RWPE2 (cell line): ENCODE measurements at regions not wholly inside any gene's neighbourhood (a gene's known extent, or its start where the extent isn't known, plus 50 kb on each side); places are given as distances from the start of the nearest gene placed in this dataset.

ENCODE experiments used
- ATAC-seq: fragments of 200-7000 bp; cut with Tn5 transposase; 3 replicates; pipeline ENCODE4 v1.9.1; 2021; ENCODE audit warnings: low read depth
- DNase-seq: peaks from one replicate; pipeline ENCODE4 v3.0.0-alpha.2; 2020; ENCODE audit warnings: low spot score
- H3K27ac ChIP-seq: fragments of 450-650 bp; 2 replicates; pipeline ENCODE4 v1.5.1; 2017; ENCODE audit warnings: mild to moderate bottlenecking; ENCODE audit not compliant: poor library complexity, severe bottlenecking
- H3K27me3 ChIP-seq: fragments of 250-450 bp; sonication (Bioruptor Pico); 2 replicates; pipeline ENCODE4 v1.5.1; 2021; ENCODE audit warnings: mild to moderate bottlenecking, moderate library complexity; ENCODE audit not compliant: insufficient read depth, poor library complexity, severe bottlenecking
- H3K36me3 ChIP-seq: fragments of 250-450 bp; sonication (Bioruptor Pico); 2 replicates; pipeline ENCODE4 v1.5.1; 2020; ENCODE audit warnings: low read depth, mild to moderate bottlenecking, moderate library complexity
- H3K4me1 ChIP-seq: fragments of 250-450 bp; sonication (Bioruptor Pico); 2 replicates; pipeline ENCODE4 v1.5.1; 2021; ENCODE audit warnings: mild to moderate bottlenecking, moderate library complexity; ENCODE audit not compliant: insufficient read depth, poor library complexity, severe bottlenecking
- H3K4me3 ChIP-seq: fragments of 250-450 bp; sonication (Bioruptor Pico); 2 replicates; pipeline ENCODE4 v1.5.1; 2021; ENCODE audit warnings: mild to moderate bottlenecking, moderate library complexity; ENCODE audit not compliant: severe bottlenecking
- H3K9me3 ChIP-seq: fragments of 250-450 bp; sonication (Bioruptor Pico); 2 replicates; pipeline ENCODE4 v1.5.1; 2021; ENCODE audit warnings: mild to moderate bottlenecking, moderate library complexity; ENCODE audit not compliant: severe bottlenecking
- TF ChIP-seq, protein P1 (sequence below): fragments of 450-650 bp; IDR thresholded peaks from one replicate; pipeline ENCODE4 v1.5.1; 2017; ENCODE audit warnings: mild to moderate bottlenecking, moderate library complexity; ENCODE audit not compliant: poor library complexity, severe bottlenecking

DNA sequence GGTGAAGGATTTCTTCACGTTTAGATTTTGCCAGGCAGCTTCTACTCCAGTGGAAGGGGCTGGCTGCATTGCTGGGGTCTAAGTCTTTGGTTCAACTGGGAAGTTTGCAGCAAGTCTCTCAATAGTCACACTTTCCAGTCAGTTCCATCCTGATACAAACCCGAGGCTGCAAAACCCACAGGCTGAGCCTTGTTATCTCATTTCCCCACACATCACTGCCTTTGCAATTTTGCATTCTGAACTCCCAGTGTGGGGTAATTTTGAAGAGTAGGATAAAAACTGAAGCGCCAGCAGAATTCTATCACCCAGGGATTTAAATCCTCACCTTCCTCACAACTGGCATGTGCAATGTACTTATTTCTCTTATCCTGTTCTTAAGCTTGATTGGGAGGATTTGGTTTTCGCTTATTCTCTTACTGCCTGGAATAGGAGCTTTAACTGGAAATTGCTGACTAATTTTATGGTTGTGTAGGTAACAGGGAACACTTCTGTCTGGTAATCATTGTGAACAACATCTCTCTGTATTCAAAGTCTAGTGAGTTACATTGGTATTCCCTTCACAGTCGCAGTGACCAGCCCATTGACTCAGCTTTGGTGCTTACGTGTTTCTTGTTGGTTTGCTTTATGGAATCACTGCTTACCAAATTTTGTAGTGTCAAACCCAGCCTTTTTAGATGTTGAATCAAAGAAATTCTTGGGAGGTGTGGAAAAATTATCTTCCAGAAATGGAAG is 142.0 kb upstream of the TOPAZ1 start:
- Histone ChIP-seq H3K27me3 (no peaks in the 10 kb centered on the region), H3K27ac (no peak overlapping the region), H3K9me3 (no peaks in the 10 kb centered on the region), H3K4me1 (peaks cover 9% of the 10 kb centered on the region), H3K36me3 (0 out of 2 replicates have a peak, but pooled peaks cover 3% of the 10 kb centered on the region), H3K4me3 (no peak overlapping the region)
- no peak for DNase-seq
- TF ChIP-seq, protein P1, sequence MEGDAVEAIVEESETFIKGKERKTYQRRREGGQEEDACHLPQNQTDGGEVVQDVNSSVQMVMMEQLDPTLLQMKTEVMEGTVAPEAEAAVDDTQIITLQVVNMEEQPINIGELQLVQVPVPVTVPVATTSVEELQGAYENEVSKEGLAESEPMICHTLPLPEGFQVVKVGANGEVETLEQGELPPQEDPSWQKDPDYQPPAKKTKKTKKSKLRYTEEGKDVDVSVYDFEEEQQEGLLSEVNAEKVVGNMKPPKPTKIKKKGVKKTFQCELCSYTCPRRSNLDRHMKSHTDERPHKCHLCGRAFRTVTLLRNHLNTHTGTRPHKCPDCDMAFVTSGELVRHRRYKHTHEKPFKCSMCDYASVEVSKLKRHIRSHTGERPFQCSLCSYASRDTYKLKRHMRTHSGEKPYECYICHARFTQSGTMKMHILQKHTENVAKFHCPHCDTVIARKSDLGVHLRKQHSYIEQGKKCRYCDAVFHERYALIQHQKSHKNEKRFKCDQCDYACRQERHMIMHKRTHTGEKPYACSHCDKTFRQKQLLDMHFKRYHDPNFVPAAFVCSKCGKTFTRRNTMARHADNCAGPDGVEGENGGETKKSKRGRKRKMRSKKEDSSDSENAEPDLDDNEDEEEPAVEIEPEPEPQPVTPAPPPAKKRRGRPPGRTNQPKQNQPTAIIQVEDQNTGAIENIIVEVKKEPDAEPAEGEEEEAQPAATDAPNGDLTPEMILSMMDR = no peak
- ATAC-seq = no peak

- no peak for ATAC-seq
- Histone ChIP-seq H3K36me3 (peaks cover 3% of the 10 kb centered on the region; the same call in 1 of the 2 replicates), H3K27me3 (no peaks in the 10 kb centered on the region), H3K4me3 (no peak overlapping the region), H3K27ac (no peak overlapping the region), H3K9me3 (no peaks in the 10 kb centered on the region), H3K4me1 (peaks cover 13% of the 10 kb centered on the region)
- TF ChIP-seq, protein P1 = no peak
- DNase-seq = no peak
These were observed 141.4 kb upstream of the TOPAZ1 start for GRCh38 chr3:44100298-44100695.

DNA sequence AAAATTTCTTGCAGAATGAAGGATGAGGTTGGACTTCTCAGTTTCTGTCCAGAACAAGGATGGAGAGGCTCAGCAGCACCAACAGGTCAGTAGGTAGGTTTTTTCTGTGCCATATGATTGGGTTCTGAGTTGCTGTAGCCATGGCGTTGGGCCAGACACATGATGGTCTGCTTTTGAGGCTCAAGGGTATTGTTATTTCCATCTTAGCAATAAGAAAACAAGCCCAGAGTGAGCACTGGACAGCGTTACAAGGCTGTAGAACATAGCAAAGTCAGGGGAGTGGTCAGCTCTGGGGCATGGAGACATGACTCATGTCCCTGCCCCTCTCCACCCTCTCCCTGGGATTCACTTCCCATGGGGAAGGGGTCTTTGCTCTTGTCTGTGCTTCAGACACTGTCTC is 137.6 kb upstream of the TOPAZ1 start:
- peaks cover 20% of the 10 kb centered on the region for H3K36me3 ChIP-seq
- peak overlapping the region; percentile 68 for H3K27ac ChIP-seq
- TF ChIP-seq, protein P1 = no peak
- H3K4me1 ChIP-seq = peaks cover 17% of the 10 kb centered on the region
- ATAC-seq = peak; percentile 11; the same call in 1 of the 3 replicates
- no peaks in the 10 kb centered on the region for H3K27me3 ChIP-seq
- H3K4me3 ChIP-seq = no peak overlapping the region
- no peak for DNase-seq
- H3K9me3 ChIP-seq = no peaks in the 10 kb centered on the region

- H3K4me3 ChIP-seq = no peak overlapping the region
- peak overlapping the region; percentile 68 for H3K27ac ChIP-seq
- TF ChIP-seq, protein P1 = no peak
- ATAC-seq (peak; percentile 100), DNase-seq (peak; percentile 82)
- no peaks in the 10 kb centered on the region for H3K27me3 ChIP-seq
- no peaks in the 10 kb centered on the region for H3K9me3 ChIP-seq
- H3K4me1 ChIP-seq = peaks cover 17% of the 10 kb centered on the region
- H3K36me3 ChIP-seq = peaks cover 22% of the 10 kb centered on the region
These were observed 136.9 kb upstream of the TOPAZ1 start for GRCh38 chr3:44104668-44105321.

DNA sequence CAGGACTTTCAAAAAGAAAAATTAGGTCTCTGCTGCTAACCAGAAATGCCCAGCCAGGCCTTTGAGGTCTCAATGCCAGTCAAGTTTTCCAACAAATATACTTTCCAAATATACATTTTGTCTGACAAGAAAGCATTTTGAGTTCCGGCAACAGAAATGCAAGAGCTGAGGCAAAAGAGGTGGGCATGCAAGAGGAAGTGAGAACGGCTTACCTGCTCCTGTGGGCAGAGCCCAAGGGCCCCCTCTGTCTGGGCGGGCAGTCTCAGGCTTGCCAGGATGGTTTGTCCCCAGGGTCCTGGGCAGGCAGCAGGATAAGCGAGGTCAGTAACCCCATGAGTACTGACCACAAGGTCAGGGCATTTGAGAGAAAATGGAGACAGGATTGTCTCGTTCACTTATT is 136.1 kb upstream of the TOPAZ1 start:
- ATAC-seq (no peak), DNase-seq (no peak)
- no peak overlapping the region for H3K4me3 ChIP-seq
- H3K4me1 ChIP-seq = peaks cover 17% of the 10 kb centered on the region
- peak overlapping the region; percentile 68 for H3K27ac ChIP-seq
- H3K9me3 ChIP-seq = no peaks in the 10 kb centered on the region
- peaks cover 30% of the 10 kb centered on the region for H3K36me3 ChIP-seq
- TF ChIP-seq, protein P1 = no peak
- H3K27me3 ChIP-seq = no peaks in the 10 kb centered on the region
